Sigmoid colon (tissue), 4 donors: ENCODE measurements at regions not wholly inside any gene's neighbourhood (a gene's known extent, or its start where the extent isn't known, plus 50 kb on each side); places are given as distances from the start of the nearest gene placed in this dataset.
"Not testable (repeated sequence)": the region's sequence is repeated elsewhere in the genome, so short reads cannot be mapped to it uniquely, and the experiment has no call there.

Experiments
- EP300 ChIP-seq, 4 donors: sonication (generic); formaldehyde crosslinking; IDR thresholded peaks; one replicate each; pipeline ENCODE4 v1.6.1; 2017; ENCODE audit warnings: antibody characterized with exemption in 4 of 4
- POLR2A ChIP-seq, 2 donors: fragments of 450-650 bp; IDR thresholded peaks; one replicate each; pipeline ENCODE4 v1.6.1; 2016; ENCODE audit warnings: antibody characterized with exemption in 2 of 2, mild to moderate bottlenecking in 2 of 2, moderate library complexity in 2 of 2
- POLR2AphosphoS5 ChIP-seq, 4 donors: sonication (generic); formaldehyde crosslinking; IDR thresholded peaks; one replicate each; pipeline ENCODE4 v1.6.1; 2017; ENCODE audit warnings: antibody characterized with exemption in 4 of 4
- TF ChIP-seq, protein P1 (sequence below), 4 experiments: fragments of 450-650 bp in 3 of 4; fragments of 200-600 bp in 1 of 4; IDR thresholded peaks; one replicate each; pipeline ENCODE4 v1.5.1; 2016 to 2019; ENCODE audit warnings: antibody characterized with exemption in 4 of 4, mild to moderate bottlenecking in 3 of 4, moderate library complexity in 2 of 4

DNA sequence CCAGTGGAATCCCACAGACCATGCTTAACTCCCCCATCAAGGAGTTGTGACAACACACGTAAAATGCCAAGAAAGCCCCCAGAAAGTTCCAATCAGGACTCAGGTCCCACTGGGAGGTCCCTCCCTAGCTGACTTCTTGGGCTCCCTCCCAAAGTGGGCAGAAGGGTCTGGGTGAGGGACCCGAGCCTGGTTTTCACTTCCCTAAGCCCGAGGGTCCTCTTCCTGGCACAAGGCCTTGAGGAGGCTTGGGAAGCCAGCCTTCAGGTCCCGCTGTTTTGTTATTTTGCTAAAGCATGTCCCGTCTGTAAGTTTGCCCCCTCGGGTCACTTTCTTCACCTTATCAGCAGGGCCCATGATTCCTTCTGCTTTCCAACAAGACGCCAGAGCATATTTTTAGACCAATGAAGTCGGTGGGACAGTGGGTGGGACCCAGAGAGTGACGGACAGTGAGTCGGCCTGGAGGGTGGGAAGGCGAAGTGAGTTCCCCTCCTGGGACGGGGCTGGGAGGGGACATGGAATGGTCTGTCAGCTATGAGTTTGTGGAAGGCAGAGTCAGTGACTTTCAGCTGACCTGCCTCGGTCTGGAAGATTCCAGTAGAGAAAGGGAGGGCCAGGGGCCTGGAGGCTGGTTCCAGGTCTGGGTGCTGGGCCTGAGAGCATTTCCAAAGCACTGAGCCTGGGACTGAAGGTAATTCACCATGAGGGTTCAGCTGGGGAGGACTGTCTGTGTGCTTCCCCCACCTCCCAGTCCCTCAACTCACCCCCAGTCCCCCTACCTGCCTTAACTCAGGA lies 261.3 kb downstream of the GOLGA6L6 start:
- TF ChIP-seq POLR2A, POLR2AphosphoS5, EP300 (IDR thresholded peaks at IDR 0.05): not testable (repeated sequence)
- TF ChIP-seq, protein P1, sequence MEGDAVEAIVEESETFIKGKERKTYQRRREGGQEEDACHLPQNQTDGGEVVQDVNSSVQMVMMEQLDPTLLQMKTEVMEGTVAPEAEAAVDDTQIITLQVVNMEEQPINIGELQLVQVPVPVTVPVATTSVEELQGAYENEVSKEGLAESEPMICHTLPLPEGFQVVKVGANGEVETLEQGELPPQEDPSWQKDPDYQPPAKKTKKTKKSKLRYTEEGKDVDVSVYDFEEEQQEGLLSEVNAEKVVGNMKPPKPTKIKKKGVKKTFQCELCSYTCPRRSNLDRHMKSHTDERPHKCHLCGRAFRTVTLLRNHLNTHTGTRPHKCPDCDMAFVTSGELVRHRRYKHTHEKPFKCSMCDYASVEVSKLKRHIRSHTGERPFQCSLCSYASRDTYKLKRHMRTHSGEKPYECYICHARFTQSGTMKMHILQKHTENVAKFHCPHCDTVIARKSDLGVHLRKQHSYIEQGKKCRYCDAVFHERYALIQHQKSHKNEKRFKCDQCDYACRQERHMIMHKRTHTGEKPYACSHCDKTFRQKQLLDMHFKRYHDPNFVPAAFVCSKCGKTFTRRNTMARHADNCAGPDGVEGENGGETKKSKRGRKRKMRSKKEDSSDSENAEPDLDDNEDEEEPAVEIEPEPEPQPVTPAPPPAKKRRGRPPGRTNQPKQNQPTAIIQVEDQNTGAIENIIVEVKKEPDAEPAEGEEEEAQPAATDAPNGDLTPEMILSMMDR (IDR thresholded peaks at IDR 0.05), result not testable (repeated sequence)
